Right cardiac atrium (tissue), 5 donors: ENCODE measurements at regions not wholly inside any gene's neighbourhood (a gene's known extent, or its start where the extent isn't known, plus 50 kb on each side); places are given as distances from the start of the nearest gene placed in this dataset.
"Not testable (repeated sequence)": the region's sequence is repeated elsewhere in the genome, so short reads cannot be mapped to it uniquely, and the experiment has no call there.

ENCODE experiments used
- ATAC-seq, 2 donors: fragments of 200-7000 bp; cut with Tn5 transposase; one replicate each; pipeline versions ENCODE4 v1.8.0 to v1.9.1; 2020; ENCODE audit warnings: moderate library complexity in 2 of 2, mild to moderate bottlenecking in 1 of 2
- DNase-seq, 3 donors: peaks; one replicate each; pipeline ENCODE4 v3.0.0-alpha.2; 2020
- H3K27ac ChIP-seq: one replicate; pipeline ENCODE4 v1.5.1; 2013; ENCODE audit warnings: mild to moderate bottlenecking, low read length, control low read depth, moderate library complexity
- H3K27me3 ChIP-seq: one replicate; pipeline ENCODE4 v1.6.1; 2013; ENCODE audit not compliant: control insufficient read depth, insufficient read depth
- H3K4me1 ChIP-seq: one replicate; pipeline ENCODE4 v1.6.1; 2013; ENCODE audit warnings: low read length; ENCODE audit not compliant: control insufficient read depth, insufficient read depth
- H3K4me3 ChIP-seq: one replicate; pipeline ENCODE4 v1.5.1; 2013; ENCODE audit warnings: low read length, control low read depth
- H3K9me3 ChIP-seq: one replicate; pipeline ENCODE4 v1.6.1; 2013; ENCODE audit warnings: low read length; ENCODE audit not compliant: control insufficient read depth
- WGBS: extraction: QIAGEN DNeasy Blood & Tissue Kit; methylation state at CpG from one replicate; pipeline ENCODE4 v1.1.7; 2013; 5-methylcytosine and 5-hydroxymethylcytosine counted together
- intact Hi-C, 4 donors: fragments of 100-400 bp; cut with DNase I; formaldehyde crosslinking; loops; one replicate each; pipeline versions ENCODE4 v1.11.0 to v1.14.0; 2022 to 2023
- donor health status: healthy with polysubstance abuse.
- donor health status: DM: no; HTN: yes; CAD: no.
- donor health status: DM: no; HTN: no; CAD: no.
- donor health status: DM: no; HTN: yes; CAD: no; lungs with severe emphysema.
- donor health status: DM: yes; HTN: yes; CAD: no.

GRCh38 chr10:70981171-70981836 lies 92.9 kb upstream of the PCBD1 start:
- intact Hi-C loops: no loop called here
- H3K9me3 ChIP-seq: no peaks in the 10 kb centered on the region
- ATAC-seq: no peak

GRCh38 chr10:70981936-70982335 lies 93.6 kb upstream of the PCBD1 start:
- H3K27ac ChIP-seq: no peak overlapping the region
- no peak for ATAC-seq
- WGBS: 95% methylated on average over 6 of the region's 6 CpGs
- intact Hi-C loops: no loop called here
- H3K27me3 ChIP-seq: no peaks in the 10 kb centered on the region
- no peak overlapping the region for H3K4me3 ChIP-seq
- no peaks in the 10 kb centered on the region for H3K4me1 ChIP-seq
- no peaks in the 10 kb centered on the region for H3K9me3 ChIP-seq
- DNase-seq: no peak

More at GRCh38 chr10:70981171-70981836, 92.9 kb upstream of the PCBD1 start:
- Histone ChIP-seq H3K27ac (no peak overlapping the region), H3K4me3 (no peak overlapping the region), H3K4me1 (no peaks in the 10 kb centered on the region), H3K27me3 (no peaks in the 10 kb centered on the region)
- peak in 1 of 3 donors; percentile 33 for DNase-seq
- 83% methylated on average over 7 of the region's 7 CpGs for WGBS

GRCh38 chr10:70982443-70982842 lies 94.1 kb upstream of the PCBD1 start:
- no peaks in the 10 kb centered on the region for H3K9me3 ChIP-seq
- no peaks in the 10 kb centered on the region for H3K27me3 ChIP-seq
- intact Hi-C loops: no loop called here
- no peak overlapping the region for H3K4me3 ChIP-seq
- 78% methylated on average over 3 of the region's 3 CpGs for whole genome bisulfite sequencing
- no peak overlapping the region for H3K27ac ChIP-seq
- H3K4me1 ChIP-seq: no peaks in the 10 kb centered on the region
- DNase-seq (no peak), ATAC-seq (no peak)

GRCh38 chr10:70984986-70985722 lies 96.8 kb upstream of the PCBD1 start:
- H3K27me3 ChIP-seq: no peaks in the 10 kb centered on the region
- no peaks in the 10 kb centered on the region for H3K4me1 ChIP-seq
- no peak overlapping the region for H3K4me3 ChIP-seq
- ATAC-seq (no peak), DNase-seq (no peak)
- H3K9me3 ChIP-seq: no peaks in the 10 kb centered on the region
- 75% methylated on average over 8 of the region's 8 CpGs for WGBS
- no peak overlapping the region for H3K27ac ChIP-seq
- intact Hi-C loops: no loop called here

- DNase-seq: no peak
- Histone ChIP-seq H3K4me3 (no peak overlapping the region), H3K27ac (no peak overlapping the region), H3K4me1 (no peaks in the 10 kb centered on the region), H3K27me3 (no peaks in the 10 kb centered on the region), H3K9me3 (no peaks in the 10 kb centered on the region)
- intact Hi-C loops: no loop called here
- ATAC-seq: peak; percentile 20 to 31
- WGBS: 69% methylated on average over 13 of the region's 13 CpGs
These were observed 97.7 kb upstream of the PCBD1 start for GRCh38 chr10:70985824-70986622.

GRCh38 chr10:70986623-70986950 lies 98.2 kb upstream of the PCBD1 start:
- DNase-seq: no peak
- Histone ChIP-seq H3K4me1 (no peaks in the 10 kb centered on the region), H3K27ac (no peak overlapping the region), H3K9me3 (no peaks in the 10 kb centered on the region), H3K4me3 (no peak overlapping the region), H3K27me3 (no peaks in the 10 kb centered on the region)
- intact Hi-C loops: no loop called here
- 92% methylated on average over 7 of the region's 7 CpGs for WGBS
- no peak for ATAC-seq

GRCh38 chr10:70987396-70988130 lies 99.2 kb upstream of the PCBD1 start:
- intact Hi-C loops: no loop called here
- ATAC-seq (no peak), DNase-seq (no peak)
- Histone ChIP-seq H3K4me1 (no peaks in the 10 kb centered on the region), H3K9me3 (no peaks in the 10 kb centered on the region), H3K27ac (no peak overlapping the region), H3K27me3 (no peaks in the 10 kb centered on the region), H3K4me3 (no peak overlapping the region)
- WGBS: 86% methylated on average over 16 of the region's 16 CpGs

GRCh38 chr10:70990156-70990555 lies 101.8 kb upstream of the PCBD1 start:
- ATAC-seq, H3K9me3 ChIP-seq, intact Hi-C loops, H3K4me1 ChIP-seq, DNase-seq, H3K27me3 ChIP-seq, H3K27ac ChIP-seq, H3K4me3 ChIP-seq: not testable (repeated sequence)
- WGBS: 74% methylated on average over 8 of the region's 8 CpGs

- intact Hi-C loops: no loop called here
- ATAC-seq (no peak), DNase-seq (no peak)
- Histone ChIP-seq H3K4me1 (no peaks in the 10 kb centered on the region), H3K9me3 (no peaks in the 10 kb centered on the region), H3K27ac (no peak overlapping the region), H3K27me3 (no peaks in the 10 kb centered on the region), H3K4me3 (no peak overlapping the region)
- 90% methylated on average over 6 of the region's 6 CpGs for WGBS
These were observed 102.3 kb upstream of the PCBD1 start for GRCh38 chr10:70990681-70991080.

GRCh38 chr10:70991140-70992124 lies 103.1 kb upstream of the PCBD1 start:
- no peak for ATAC-seq
- Histone ChIP-seq H3K4me3 (no peak overlapping the region), H3K27me3 (no peaks in the 10 kb centered on the region), H3K27ac (no peak overlapping the region), H3K4me1 (no peaks in the 10 kb centered on the region), H3K9me3 (no peaks in the 10 kb centered on the region)
- no peak for DNase-seq
- intact Hi-C loops: no loop called here
- WGBS: 90% methylated on average over 14 of the region's 14 CpGs
